ENCODE measurements at regions not wholly inside any gene's neighbourhood (a gene's known extent, or its start where the extent isn't known, plus 50 kb on each side); places are given as distances from the start of the nearest gene placed in this dataset.

DNA sequence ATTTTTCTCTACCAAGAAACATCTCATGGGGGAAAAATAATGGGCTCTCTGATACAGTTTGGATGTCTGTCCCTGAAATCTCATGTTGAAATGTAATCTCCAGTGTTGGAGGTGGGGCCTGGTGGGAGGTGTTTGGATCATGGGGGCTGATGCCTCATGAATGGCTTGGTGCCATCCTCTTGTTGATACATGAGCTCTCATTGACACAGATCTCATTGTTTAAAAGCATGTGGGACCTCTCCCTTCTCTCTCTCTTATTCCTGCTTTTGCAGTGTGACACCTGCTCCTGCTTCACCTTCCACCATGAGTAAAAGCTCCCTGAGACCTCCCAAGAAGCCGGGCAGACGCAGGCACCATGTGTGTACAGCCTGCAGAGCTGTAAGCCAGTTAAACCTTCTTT is 332.5 kb upstream of the NRIP1 start:
- FAIRE-seq = no peak

DNA sequence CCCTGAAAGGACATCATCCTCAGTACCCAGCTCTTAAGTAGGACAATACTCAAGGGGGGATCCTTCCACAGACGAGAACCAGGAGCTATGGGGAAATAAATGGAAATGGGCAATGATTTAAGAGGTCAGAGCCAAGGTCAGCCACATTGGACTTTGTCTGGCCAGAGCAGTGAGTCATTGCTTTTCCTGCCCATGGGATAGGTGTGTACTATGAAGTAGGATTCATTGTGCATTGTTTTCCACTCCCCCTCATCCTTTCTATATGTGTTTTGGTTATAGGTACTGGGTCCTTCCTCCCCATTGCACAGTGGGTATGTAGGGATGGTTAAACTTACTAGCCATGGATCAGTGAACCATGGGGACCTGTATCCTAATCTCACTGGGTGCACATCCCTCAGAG is 328.9 kb upstream of the USP25 start:
- FAIRE-seq = no peak

DNA sequence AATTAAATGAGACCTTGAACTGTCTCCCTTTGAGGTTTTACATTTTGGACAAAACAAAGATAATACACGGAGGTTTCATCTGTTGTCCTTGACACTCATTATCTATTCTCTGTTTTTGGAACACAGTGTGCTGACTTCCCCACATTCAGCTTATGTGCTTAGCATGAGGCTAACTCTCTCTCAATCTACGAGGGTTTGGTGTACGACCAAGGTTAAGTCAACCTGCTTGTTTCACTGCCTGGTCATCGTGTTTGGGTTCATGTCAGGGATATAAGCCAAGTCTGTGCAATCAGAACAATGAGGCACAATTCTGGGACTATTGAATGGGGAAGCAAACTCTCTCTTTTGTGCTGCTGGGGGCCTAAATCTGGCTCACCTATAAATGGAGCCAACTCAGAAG is 328.5 kb upstream of the USP25 start:
- FAIRE-seq = no peak

GRCh38 chr21:15405214-15405613 is 324.6 kb upstream of the USP25 start:
- FAIRE-seq = no peak

- no peak for FAIRE-seq
Measured at GRCh38 chr21:15406791-15407190, 323.0 kb upstream of the USP25 start.

DNA sequence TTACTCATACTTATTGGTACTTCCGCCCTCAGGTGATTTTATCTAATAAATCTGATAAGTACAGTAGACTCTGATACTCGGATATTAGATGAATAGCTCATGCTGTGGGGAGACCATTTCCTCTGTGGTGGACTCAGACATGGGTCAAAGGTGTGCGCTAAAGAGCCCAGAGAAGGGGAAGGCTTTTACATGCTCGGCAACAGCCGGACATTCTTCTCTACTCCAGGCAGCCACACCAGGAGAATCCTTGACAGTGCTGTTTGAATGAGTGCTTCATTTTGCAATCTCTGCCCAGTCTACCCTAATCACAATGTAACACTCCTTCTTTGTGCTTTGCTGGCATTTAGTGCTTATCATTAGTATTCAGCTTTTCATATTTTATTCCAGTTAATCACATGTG is 322.2 kb upstream of the USP25 start:
- no peak for FAIRE-seq

DNA sequence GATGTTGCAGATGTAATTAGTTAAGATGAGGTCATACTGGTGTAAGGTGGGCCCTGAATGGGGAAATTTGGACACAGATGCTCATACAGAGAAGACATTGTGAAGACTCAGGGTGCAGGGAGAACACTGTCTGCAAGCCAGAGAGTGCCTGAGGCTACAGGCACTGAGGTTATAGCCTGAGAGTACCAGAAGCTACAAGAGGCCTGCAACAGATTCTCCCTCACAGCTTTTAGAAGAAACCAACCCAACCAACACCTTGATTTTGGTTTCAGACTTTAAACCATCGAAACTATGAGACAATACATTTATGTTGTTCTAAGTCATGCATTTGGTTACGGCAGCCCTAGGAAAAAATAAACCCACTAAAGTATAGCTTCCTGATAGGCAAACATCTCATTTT is 321.7 kb upstream of the USP25 start:
- no peak for FAIRE-seq

GRCh38 chr21:15409031-15409430 is 320.8 kb upstream of the USP25 start:
- FAIRE-seq = no peak

DNA sequence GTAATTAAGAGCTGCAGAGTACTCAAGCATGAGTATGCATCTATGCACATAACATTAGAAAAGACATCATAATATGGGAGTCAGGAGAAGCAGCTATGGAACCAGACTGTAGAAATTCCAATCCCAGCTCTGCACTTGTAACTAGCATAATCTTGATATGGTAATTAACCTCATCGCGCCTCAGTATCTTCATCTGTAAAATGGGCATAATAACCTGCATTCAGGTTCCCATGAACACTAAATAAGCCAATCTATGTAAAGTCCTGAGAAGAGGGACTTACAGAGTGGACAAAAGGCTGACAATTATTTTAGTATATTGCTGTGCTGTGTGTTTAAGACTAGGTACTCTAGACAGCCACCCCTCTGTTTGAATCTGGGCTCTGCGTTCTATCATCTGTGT is 318.9 kb upstream of the USP25 start:
- FAIRE-seq = no peak

GRCh38 chr21:15414057-15414456 is 315.7 kb upstream of the USP25 start:
- FAIRE-seq = no peak

- no peak for FAIRE-seq
Measured at GRCh38 chr21:15415541-15416261, 314.1 kb upstream of the USP25 start.

GRCh38 chr21:15421441-15421881 is 308.3 kb upstream of the USP25 start:
- FAIRE-seq = no peak

DNA sequence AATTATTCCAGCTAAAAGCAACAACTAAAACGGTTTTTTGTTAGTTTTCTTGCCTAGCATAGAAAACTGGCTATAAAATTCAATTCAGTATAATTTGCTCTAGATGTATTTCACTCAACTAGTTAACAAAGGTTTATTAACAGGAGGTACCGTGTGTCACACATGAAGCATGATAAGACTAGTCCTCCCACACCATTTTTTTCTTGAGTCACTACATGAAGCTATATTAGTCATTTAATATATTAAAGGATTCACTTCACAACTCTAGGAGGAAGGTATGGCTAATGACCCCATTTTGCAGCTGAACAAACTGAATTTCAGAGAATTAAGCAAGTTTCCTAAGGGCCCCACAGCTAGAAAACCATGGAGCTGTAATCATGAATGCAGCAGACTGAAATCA is 307.8 kb upstream of the USP25 start:
- no peak for FAIRE-seq

DNA sequence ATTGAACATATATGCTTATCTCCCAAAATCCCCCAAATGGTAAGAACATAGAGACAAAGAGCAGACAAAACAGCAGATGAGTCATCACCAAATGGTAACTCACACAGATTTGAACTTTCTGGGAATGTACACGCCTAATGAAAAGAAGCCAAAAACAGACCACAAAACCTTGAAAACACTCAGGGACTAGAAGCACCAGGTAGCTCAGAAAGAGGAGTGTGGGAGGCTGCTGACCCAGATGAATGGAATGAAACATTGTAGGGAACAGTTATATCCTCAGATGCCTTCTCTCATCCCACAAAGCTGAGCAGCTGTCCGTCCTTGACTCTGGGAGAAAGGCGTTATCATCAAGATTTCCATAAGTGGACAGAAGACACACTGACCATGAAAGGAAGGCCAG is 307.0 kb upstream of the USP25 start:
- FAIRE-seq = peak; percentile 84

DNA sequence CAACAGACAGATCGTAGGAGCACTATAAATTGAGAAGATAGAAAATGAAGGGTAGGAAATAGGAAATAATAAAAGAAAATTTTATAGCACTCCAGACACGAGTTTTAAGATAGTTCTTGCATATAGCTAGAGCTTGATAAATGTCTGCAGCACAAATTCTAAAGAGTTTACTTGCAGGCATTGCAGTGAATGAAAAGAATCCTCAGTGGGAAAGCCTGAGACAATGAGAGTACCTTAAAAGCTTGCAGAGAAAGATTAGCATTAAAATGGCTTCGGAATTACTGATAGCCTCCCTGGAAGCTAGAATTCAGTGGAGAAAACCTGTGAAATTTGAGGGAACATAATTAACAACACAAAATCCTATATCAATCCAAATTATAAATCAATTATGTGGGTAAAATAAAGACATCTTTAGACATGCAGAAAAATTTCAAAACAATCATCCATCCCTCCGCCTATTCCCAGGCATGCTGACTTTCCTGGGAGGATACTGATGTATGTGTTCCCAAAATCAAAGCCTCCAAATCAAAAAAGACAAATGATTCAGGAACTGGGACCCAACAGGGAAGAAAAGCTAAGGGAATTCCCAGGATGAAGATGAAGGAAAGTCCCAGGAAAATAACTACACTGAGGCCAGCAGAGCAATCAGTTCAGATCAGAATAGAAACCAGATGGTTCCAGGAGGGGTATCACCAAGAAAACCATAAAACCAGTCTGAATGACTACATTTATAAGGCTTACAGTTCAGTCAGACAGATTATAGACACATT is 305.9 kb upstream of the USP25 start:
- FAIRE-seq = no peak

- FAIRE-seq = no peak
Measured at GRCh38 chr21:15425049-15425448, 304.7 kb upstream of the USP25 start.

DNA sequence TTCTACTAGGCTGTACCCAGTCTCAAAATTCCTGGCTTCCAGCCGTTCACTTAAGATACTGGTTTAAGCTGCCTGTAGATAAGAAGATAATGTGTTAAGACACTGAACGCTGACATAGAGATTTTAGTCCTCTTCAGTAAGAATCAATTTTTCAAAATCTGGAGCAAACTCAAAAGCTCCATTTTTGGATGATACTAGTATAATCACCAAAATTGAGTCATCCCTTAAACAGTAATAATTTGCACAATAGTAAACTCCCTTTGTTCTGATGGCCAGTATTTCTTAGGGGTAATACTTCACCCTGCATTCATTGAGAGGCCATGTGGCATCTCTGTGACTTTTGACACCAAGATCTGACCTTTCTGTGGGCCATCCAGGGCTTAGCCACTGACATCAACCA is 299.8 kb upstream of the USP25 start:
- FAIRE-seq = no peak

DNA sequence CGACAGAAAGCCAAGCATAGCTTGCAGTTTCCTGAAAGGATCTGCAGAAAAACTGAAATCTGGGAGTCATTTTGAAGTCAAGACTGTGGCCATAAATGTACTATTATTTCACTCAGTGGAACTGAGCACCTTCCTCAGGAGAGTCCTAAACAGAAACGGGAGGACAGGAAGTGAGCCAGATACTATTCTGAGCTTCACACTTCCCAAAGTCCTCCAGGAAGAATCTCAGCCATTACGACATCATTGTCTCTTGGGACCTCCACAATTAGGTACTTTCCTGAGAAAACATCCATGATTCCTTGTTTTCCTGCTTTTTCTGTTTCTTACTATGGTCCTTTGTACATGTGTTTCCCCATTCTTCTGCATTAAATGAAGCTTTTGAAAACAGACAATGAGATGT is 299.2 kb upstream of the USP25 start:
- no peak for FAIRE-seq

GRCh38 chr21:15431053-15431452 is 298.7 kb upstream of the USP25 start:
- FAIRE-seq = no peak

DNA sequence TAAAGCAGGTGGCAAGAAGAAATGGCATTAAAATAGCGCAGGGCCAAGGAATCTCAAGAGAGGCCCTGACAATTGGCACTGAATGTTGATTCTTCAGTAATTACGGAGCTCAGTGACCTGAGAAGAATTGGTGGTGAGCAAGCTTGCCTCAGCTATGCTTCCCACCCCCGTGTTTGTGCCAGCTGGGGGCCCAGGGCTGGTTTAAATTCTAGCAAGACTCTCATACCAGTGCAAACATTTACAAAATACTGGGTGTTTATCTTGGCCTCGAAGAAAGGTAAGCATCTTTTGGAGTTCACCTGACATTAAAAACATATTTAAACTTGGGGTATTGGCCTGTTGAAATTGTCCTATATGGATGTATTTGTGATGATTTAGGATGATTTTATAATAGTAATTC is 296.7 kb upstream of the USP25 start:
- FAIRE-seq = no peak

DNA sequence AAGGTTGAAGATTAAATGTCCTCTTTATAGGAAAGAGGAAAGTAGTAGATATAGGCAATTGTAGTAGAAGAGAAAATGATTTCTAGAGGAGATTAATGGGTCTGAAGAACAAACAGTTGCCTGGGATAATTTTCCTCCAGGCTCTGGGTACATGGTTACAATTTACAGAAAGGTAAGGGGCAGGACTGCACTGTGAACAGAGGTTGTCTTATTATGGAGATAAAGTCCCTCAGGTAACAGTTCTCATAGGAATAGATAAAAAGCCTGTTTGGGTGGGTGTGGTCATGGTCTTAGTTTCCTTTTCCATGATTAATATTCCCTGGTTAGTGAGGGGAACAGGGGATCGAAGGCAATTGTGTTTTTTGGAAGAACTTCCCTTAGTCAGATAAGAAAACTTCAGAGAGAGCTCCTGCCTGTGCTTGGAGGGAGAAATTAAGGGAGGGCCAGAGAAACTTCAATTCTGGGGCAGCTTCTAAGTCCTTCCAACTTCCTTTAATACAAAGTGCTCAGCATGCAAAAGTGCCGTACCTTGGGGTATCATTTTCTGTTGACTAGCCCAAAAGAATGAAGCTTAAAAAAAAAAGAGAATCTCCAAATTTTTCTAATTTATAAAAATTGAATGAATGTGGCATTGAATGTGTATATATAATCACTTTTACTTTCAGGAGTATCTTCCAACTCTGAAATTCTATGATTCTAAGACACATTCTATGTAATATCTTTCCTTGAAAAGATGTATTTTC is 295.4 kb upstream of the USP25 start:
- no peak for FAIRE-seq

- FAIRE-seq = no peak
Measured at GRCh38 chr21:15436031-15436430, 293.8 kb upstream of the USP25 start.

DNA sequence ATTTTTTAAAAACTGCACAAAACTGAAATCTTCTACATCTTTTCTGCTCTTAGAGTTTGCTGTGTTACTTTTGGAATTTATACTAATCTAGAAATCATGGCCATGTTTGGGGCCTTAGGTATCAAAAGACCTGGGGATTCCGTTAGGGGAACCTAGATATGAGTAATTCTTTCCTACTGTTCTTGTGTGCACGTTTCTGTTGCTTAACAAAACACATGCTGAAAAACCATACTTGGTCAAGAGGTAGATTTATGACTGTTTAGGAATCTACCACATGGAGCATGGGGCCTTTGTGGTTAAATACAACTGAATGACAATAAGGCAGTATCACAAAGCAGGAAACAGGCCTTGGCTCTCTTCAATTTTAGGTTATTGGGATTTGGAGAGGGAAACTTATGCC is 291.9 kb upstream of the USP25 start:
- no peak for FAIRE-seq

GRCh38 chr21:15439726-15440125 is 290.1 kb upstream of the USP25 start:
- no peak for FAIRE-seq

All from endometrium (tissue), 2 donors.